ENCODE measurements at regions not wholly inside any gene's neighbourhood (a gene's known extent, or its start where the extent isn't known, plus 50 kb on each side); places are given as distances from the start of the nearest gene placed in this dataset.

DNA sequence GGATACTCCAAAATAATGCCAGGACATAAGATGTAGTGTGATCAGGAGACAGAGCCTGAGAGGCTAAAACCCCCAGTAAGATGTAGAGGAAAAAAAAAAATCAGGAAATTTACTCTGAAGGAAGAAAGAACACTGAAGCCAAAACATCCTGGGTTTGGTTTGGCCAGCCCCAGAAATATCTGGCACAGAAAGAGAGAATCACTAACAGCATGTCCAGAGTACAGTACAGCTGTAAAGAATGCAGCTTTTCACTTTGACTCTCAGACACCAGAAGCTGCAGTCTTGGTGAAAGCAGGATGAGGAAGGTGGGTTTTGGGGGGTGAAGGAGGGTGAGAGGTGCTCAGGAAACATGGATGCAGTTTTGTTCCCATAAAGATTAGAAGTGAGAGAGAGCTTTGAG, 1577.7 kb upstream of the ACVR2A start:
- no peak overlapping the region for H3K4me3 ChIP-seq (replicated peaks in 1 of 2; ENCODE audit: low read depth in 1 of 2, low read length in 2 of 2)
- no peaks in the 10 kb centered on the region for H4K20me1 ChIP-seq (ENCODE audit: insufficient read depth)
- no peak for DNase-seq (ENCODE audit: low read depth, low spot score)
- no peak for TF ChIP-seq TCF7L2 (IDR thresholded peaks at IDR 0.05; ENCODE audit: borderline replicate concordance, extremely low read depth, insufficient read depth, insufficient read length)
- TF ChIP-seq JUND (IDR thresholded peaks at IDR 0.05) = no peak
- TF ChIP-seq, protein P1, sequence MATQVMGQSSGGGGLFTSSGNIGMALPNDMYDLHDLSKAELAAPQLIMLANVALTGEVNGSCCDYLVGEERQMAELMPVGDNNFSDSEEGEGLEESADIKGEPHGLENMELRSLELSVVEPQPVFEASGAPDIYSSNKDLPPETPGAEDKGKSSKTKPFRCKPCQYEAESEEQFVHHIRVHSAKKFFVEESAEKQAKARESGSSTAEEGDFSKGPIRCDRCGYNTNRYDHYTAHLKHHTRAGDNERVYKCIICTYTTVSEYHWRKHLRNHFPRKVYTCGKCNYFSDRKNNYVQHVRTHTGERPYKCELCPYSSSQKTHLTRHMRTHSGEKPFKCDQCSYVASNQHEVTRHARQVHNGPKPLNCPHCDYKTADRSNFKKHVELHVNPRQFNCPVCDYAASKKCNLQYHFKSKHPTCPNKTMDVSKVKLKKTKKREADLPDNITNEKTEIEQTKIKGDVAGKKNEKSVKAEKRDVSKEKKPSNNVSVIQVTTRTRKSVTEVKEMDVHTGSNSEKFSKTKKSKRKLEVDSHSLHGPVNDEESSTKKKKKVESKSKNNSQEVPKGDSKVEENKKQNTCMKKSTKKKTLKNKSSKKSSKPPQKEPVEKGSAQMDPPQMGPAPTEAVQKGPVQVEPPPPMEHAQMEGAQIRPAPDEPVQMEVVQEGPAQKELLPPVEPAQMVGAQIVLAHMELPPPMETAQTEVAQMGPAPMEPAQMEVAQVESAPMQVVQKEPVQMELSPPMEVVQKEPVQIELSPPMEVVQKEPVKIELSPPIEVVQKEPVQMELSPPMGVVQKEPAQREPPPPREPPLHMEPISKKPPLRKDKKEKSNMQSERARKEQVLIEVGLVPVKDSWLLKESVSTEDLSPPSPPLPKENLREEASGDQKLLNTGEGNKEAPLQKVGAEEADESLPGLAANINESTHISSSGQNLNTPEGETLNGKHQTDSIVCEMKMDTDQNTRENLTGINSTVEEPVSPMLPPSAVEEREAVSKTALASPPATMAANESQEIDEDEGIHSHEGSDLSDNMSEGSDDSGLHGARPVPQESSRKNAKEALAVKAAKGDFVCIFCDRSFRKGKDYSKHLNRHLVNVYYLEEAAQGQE (IDR thresholded peaks at IDR 0.05; ENCODE audit: low read depth) = no peak
- TF ChIP-seq, protein P2, sequence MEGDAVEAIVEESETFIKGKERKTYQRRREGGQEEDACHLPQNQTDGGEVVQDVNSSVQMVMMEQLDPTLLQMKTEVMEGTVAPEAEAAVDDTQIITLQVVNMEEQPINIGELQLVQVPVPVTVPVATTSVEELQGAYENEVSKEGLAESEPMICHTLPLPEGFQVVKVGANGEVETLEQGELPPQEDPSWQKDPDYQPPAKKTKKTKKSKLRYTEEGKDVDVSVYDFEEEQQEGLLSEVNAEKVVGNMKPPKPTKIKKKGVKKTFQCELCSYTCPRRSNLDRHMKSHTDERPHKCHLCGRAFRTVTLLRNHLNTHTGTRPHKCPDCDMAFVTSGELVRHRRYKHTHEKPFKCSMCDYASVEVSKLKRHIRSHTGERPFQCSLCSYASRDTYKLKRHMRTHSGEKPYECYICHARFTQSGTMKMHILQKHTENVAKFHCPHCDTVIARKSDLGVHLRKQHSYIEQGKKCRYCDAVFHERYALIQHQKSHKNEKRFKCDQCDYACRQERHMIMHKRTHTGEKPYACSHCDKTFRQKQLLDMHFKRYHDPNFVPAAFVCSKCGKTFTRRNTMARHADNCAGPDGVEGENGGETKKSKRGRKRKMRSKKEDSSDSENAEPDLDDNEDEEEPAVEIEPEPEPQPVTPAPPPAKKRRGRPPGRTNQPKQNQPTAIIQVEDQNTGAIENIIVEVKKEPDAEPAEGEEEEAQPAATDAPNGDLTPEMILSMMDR (IDR thresholded peaks at IDR 0.05 in 2 of 3, conservative IDR thresholded peaks at IDR 0.05 in 1 of 3; ENCODE audit: borderline replicate concordance in 1 of 3, insufficient read depth in 1 of 3, low read depth in 2 of 3, low read length in 2 of 3) = no peak
- TF ChIP-seq EGR1 (IDR thresholded peaks at IDR 0.05; ENCODE audit: low read depth) = no peak
- no peak for TF ChIP-seq CEBPB (IDR thresholded peaks at IDR 0.05; ENCODE audit: low read depth)
- TF ChIP-seq, protein P3, sequence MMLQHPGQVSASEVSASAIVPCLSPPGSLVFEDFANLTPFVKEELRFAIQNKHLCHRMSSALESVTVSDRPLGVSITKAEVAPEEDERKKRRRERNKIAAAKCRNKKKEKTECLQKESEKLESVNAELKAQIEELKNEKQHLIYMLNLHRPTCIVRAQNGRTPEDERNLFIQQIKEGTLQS (IDR thresholded peaks at IDR 0.05) = no peak
- TF ChIP-seq, protein P4, sequence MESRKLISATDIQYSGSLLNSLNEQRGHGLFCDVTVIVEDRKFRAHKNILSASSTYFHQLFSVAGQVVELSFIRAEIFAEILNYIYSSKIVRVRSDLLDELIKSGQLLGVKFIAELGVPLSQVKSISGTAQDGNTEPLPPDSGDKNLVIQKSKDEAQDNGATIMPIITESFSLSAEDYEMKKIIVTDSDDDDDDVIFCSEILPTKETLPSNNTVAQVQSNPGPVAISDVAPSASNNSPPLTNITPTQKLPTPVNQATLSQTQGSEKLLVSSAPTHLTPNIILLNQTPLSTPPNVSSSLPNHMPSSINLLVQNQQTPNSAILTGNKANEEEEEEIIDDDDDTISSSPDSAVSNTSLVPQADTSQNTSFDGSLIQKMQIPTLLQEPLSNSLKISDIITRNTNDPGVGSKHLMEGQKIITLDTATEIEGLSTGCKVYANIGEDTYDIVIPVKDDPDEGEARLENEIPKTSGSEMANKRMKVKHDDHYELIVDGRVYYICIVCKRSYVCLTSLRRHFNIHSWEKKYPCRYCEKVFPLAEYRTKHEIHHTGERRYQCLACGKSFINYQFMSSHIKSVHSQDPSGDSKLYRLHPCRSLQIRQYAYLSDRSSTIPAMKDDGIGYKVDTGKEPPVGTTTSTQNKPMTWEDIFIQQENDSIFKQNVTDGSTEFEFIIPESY (IDR thresholded peaks at IDR 0.05; ENCODE audit: extremely low read depth, insufficient replicate concordance, low read length) = no peak
- no peak for TF ChIP-seq SIN3A (IDR thresholded peaks at IDR 0.05; ENCODE audit: low read depth)
- no peak for TF ChIP-seq ZFX (IDR thresholded peaks at IDR 0.05)
- no peak for TF ChIP-seq RAD21 (IDR thresholded peaks at IDR 0.05; ENCODE audit: low read depth)
- no peaks in the 10 kb centered on the region for H3K4me1 ChIP-seq (ENCODE audit: control insufficient read depth in 1 of 2, insufficient read depth in 2 of 2, low read length in 2 of 2)
- no peaks in the 10 kb centered on the region for H3K27me3 ChIP-seq (ENCODE audit: insufficient read depth, low read length)
- H3K4me2 ChIP-seq (ENCODE audit: low read length) = no peak overlapping the region
- ATAC-seq = no peak
- intact Hi-C loops (cut with micrococcal nuclease) = no loop called here
- no TSS peak for BruUV-seq (replicated peaks)
- POLR2A ChIA-PET = no interaction called here
- H3K36me3 ChIP-seq (ENCODE audit: control insufficient read depth in 1 of 2, insufficient read depth in 2 of 2, low read length in 2 of 2) = no peaks in the 10 kb centered on the region
- no peaks in the 10 kb centered on the region for H3K79me2 ChIP-seq (ENCODE audit: insufficient read depth, low read length)
- no peaks in the 10 kb centered on the region for H3K9me2 ChIP-seq (ENCODE audit: insufficient read depth)
- no peak overlapping the region for H3K9ac ChIP-seq (ENCODE audit: low read length)
- no peaks in the 10 kb centered on the region for H3K9me3 ChIP-seq (ENCODE audit: control insufficient read depth in 1 of 2, insufficient read depth in 1 of 2, low read depth in 1 of 2, low read length in 2 of 2)
- no peak overlapping the region for H3K27ac ChIP-seq (ENCODE audit: low read depth, low read length)
- RAD21 ChIA-PET (ENCODE audit: low non-redundant PET in 1 of 2, low total read pairs in 2 of 2, uncharacterized antibody in 2 of 2, unreplicated experiment in 2 of 2) = no interaction called here
- H2AFZ ChIP-seq (ENCODE audit: low read depth, low read length, poor library complexity, severe bottlenecking) = no peak overlapping the region
- CTCF ChIA-PET = no interaction called here
